GM19351 (cell line): ENCODE measurements at regions not wholly inside any gene's neighbourhood (a gene's known extent, or its start where the extent isn't known, plus 50 kb on each side); places are given as distances from the start of the nearest gene placed in this dataset.
"Not testable (repeated sequence)": the region's sequence is repeated elsewhere in the genome, so short reads cannot be mapped to it uniquely, and the experiment has no call there.

Source experiments
- ATAC-seq: cut with Tn5 transposase; IDR thresholded peaks from one replicate; pipeline ENCODE4 v1.9.1; 2021; ENCODE audit warnings: mild to moderate bottlenecking, moderate library complexity; ENCODE audit not compliant: unreplicated experiment

- no peak for ATAC-seq
These were observed 88.9 kb downstream of the MOGAT1 start for GRCh38 chr2:222760301-222760897.

GRCh38 chr2:222761888-222762287 lies 90.4 kb downstream of the MOGAT1 start:
- ATAC-seq = no peak

GRCh38 chr2:222762342-222762741 lies 90.9 kb downstream of the MOGAT1 start:
- ATAC-seq = no peak

- ATAC-seq = not testable (repeated sequence)
These were observed 94.4 kb downstream of the MOGAT1 start for GRCh38 chr2:222765883-222766282.

- peak; percentile 50 for ATAC-seq
These were observed 92.8 kb upstream of the ACSL3 start for GRCh38 chr2:222768019-222768418.

- ATAC-seq = no peak
These were observed 91.4 kb upstream of the ACSL3 start for GRCh38 chr2:222769446-222769845.

GRCh38 chr2:222769941-222770340 lies 90.9 kb upstream of the ACSL3 start:
- no peak for ATAC-seq

GRCh38 chr2:222771832-222772231 lies 89.0 kb upstream of the ACSL3 start:
- no peak for ATAC-seq

GRCh38 chr2:222774941-222775340 lies 85.9 kb upstream of the ACSL3 start:
- ATAC-seq = no peak

GRCh38 chr2:222776792-222777191 lies 84.0 kb upstream of the ACSL3 start:
- no peak for ATAC-seq

- no peak for ATAC-seq
These were observed 82.4 kb upstream of the ACSL3 start for GRCh38 chr2:222778400-222778799.

GRCh38 chr2:222779145-222779832 lies 81.5 kb upstream of the ACSL3 start:
- ATAC-seq = no peak

GRCh38 chr2:222780051-222780450 lies 80.8 kb upstream of the ACSL3 start:
- no peak for ATAC-seq

GRCh38 chr2:222782201-222782730 lies 78.6 kb upstream of the ACSL3 start:
- ATAC-seq = no peak

GRCh38 chr2:222783592-222783991 lies 77.2 kb upstream of the ACSL3 start:
- no peak for ATAC-seq

GRCh38 chr2:222790932-222791331 lies 69.9 kb upstream of the ACSL3 start:
- ATAC-seq = no peak

GRCh38 chr2:222792001-222792611 lies 68.7 kb upstream of the ACSL3 start:
- ATAC-seq = no peak

GRCh38 chr2:222794585-222795449 lies 66.0 kb upstream of the ACSL3 start:
- no peak for ATAC-seq

- ATAC-seq = no peak
These were observed 65.1 kb upstream of the ACSL3 start for GRCh38 chr2:222795450-222796357.
